ENCODE measurements at regions not wholly inside any gene's neighbourhood (a gene's known extent, or its start where the extent isn't known, plus 50 kb on each side); places are given as distances from the start of the nearest gene placed in this dataset.
"Not testable (repeated sequence)": the region's sequence is repeated elsewhere in the genome, so short reads cannot be mapped to it uniquely, and the experiment has no call there.

DNA sequence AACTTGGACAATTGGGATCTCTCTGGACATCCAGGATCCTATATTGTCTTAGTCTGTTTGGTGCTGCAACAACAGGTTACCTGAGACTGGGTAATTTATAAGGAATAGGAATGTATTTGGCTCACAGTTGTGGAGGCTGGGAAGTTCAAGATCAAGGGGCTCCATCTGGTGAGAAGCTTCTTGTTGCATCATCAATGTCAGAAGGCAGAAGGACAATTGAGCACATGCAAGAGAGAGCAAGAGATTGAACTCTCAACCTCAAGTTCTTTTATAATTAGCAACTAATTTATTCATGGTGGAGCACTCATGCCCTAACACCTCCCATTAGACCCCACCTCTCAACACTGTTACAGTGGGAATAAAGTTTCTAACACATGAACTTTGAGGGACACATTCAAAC is 124.7 kb upstream of the ETV3 start:
- Histone ChIP-seq H3K9me3 (peaks cover 4% of the 10 kb centered on the region), H3K4me3 (no peak overlapping the region), H3K36me3 (no peaks in the 10 kb centered on the region), H3K27me3 (peaks cover 4% of the 10 kb centered on the region), H3K27ac (no peak overlapping the region), H3K4me1 (no peaks in the 10 kb centered on the region)
- no peak for DNase-seq (ENCODE audit: low spot score in 2 of 2)
- TF ChIP-seq POLR2AphosphoS5 (IDR thresholded peaks at IDR 0.05) (no peak), POLR2A (IDR thresholded peaks at IDR 0.05) (no peak), EP300 (IDR thresholded peaks at IDR 0.05) (no peak)
- TF ChIP-seq, protein P1, sequence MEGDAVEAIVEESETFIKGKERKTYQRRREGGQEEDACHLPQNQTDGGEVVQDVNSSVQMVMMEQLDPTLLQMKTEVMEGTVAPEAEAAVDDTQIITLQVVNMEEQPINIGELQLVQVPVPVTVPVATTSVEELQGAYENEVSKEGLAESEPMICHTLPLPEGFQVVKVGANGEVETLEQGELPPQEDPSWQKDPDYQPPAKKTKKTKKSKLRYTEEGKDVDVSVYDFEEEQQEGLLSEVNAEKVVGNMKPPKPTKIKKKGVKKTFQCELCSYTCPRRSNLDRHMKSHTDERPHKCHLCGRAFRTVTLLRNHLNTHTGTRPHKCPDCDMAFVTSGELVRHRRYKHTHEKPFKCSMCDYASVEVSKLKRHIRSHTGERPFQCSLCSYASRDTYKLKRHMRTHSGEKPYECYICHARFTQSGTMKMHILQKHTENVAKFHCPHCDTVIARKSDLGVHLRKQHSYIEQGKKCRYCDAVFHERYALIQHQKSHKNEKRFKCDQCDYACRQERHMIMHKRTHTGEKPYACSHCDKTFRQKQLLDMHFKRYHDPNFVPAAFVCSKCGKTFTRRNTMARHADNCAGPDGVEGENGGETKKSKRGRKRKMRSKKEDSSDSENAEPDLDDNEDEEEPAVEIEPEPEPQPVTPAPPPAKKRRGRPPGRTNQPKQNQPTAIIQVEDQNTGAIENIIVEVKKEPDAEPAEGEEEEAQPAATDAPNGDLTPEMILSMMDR (IDR thresholded peaks at IDR 0.05): no peak

DNA sequence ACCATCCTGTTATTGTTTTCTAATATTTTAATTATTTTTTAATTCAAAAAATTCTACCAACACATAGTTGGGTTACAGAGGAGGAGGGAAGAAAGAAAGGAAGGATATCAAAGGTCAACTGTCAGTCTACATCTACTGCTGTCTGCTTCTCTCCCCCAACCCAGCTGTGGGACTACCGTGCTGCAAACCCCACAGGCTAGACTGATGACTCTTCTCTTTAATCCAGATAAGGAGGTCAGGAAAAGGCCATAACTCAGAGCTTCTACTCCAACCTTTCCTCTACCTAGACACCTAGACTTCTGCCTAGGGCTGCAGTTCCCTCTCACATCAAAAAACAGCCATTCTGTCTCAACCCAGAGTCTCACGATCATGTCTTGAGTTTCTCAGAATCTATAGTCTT is 124.2 kb upstream of the ETV3 start:
- Histone ChIP-seq H3K9me3 (peaks cover 4% of the 10 kb centered on the region), H3K27ac (no peak overlapping the region), H3K4me1 (no peaks in the 10 kb centered on the region), H3K4me3 (no peak overlapping the region), H3K27me3 (peaks cover 4% of the 10 kb centered on the region), H3K36me3 (no peaks in the 10 kb centered on the region)
- DNase-seq (ENCODE audit: low spot score in 2 of 2): no peak
- 33% methylated on average over 2 of the region's 2 CpGs for WGBS
- TF ChIP-seq, protein P1 (IDR thresholded peaks at IDR 0.05): no peak
- TF ChIP-seq POLR2AphosphoS5 (IDR thresholded peaks at IDR 0.05) (no peak), POLR2A (IDR thresholded peaks at IDR 0.05) (no peak), EP300 (IDR thresholded peaks at IDR 0.05) (no peak)

DNA sequence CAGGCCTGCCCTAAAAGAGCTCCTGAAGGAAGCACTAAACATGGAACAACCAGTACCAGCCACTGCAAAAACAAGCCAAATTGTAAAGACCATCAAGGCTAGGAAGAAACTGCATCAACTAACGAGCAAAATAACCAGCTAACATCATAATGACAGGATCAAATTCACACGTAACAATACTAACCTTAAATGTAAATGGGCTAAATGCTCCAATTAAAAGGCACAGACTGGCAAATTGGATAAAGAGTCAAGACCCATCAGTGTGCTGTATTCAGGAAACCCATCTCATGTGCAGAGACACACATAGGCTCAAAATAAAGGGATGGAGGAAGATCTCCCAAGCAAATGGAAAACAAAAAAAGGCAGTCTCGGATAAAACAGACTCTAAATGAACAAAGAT is 117.7 kb upstream of the ETV3 start:
- not testable (repeated sequence) for DNase-seq (ENCODE audit: low spot score in 2 of 2); H3K9me3 ChIP-seq; H3K27ac ChIP-seq; H3K4me3 ChIP-seq; H3K27me3 ChIP-seq; H3K36me3 ChIP-seq; H3K4me1 ChIP-seq
- WGBS: 76% methylated on average over 3 of the region's 3 CpGs

DNA sequence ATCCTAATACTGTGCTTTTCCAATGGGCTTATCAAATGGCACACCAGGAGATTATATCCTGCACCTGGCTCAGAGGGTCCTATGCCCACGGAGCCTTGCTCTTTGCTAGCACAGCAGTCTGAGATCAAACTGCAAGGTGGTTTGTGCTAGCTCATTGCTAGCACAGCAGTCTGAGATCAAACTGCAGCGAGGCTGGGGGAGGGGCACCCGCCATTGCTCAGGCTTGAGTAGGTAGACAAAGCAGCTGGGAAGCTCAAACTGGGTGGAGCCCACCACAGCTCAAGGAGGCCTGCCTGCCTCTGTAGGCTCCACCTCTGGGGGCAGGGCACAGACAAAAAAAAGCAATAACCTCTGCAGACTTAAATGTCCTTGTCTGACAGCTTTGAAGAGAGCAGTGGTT is 116.0 kb upstream of the ETV3 start:
- not testable (repeated sequence) for H3K27me3 ChIP-seq; DNase-seq (ENCODE audit: low spot score in 2 of 2); H3K9me3 ChIP-seq; H3K27ac ChIP-seq; H3K4me3 ChIP-seq; H3K36me3 ChIP-seq; H3K4me1 ChIP-seq
- WGBS: 100% methylated on average over 2 of the region's 3 CpGs

DNA sequence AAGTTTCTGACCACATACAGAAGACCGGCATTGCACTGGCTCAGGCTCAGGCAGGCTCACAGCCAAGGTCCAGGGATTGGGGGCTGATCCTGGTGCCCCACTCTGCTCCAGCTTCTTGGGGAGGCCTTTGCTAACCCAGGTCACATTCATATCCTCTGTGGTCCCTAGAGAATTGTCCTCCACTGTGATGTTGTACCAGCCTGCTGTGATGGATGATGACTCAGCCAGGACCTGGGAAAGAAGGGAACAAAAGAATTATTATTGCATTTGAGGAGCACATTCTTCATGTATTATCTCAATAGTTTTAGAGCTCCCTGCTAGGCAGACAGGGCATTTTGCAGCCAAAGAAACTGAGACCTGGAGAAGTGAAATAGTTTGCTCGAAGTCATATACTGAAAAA is 114.3 kb upstream of the ETV3 start:
- 81% methylated on average over 1 of the region's 2 CpGs for WGBS
- H3K36me3 ChIP-seq: no peaks in the 10 kb centered on the region

DNA sequence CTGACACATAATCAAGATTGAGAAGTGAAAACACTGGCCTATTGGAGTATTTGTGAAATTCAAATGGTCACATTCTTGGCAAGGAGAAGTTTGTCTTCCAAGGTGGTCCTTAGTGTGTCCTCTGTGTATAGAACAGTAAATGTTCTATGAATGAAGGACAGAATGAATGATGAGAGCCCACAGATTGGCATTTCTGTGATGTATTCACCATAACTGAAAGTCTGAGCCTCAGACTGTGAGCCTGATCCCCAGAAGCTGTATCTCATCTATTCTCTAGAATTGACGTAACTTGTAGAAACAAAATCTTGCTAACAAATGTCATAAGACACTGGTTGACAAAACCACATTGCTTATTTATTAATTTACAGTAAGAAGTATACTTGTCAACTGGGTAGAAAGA is 111.5 kb upstream of the ETV3 start:
- no peak overlapping the region for H3K27ac ChIP-seq
- peaks cover 10% of the 10 kb centered on the region for H3K27me3 ChIP-seq
- WGBS: 81% methylated on average over 1 of the region's 1 CpG
- H3K9me3 ChIP-seq: no peaks in the 10 kb centered on the region
- no peaks in the 10 kb centered on the region for H3K4me1 ChIP-seq
- DNase-seq (ENCODE audit: low spot score in 2 of 2): no peak
- H3K4me3 ChIP-seq: no peak overlapping the region
- no peak for TF ChIP-seq POLR2AphosphoS5 (IDR thresholded peaks at IDR 0.05)
- no peak for TF ChIP-seq POLR2A (IDR thresholded peaks at IDR 0.05)
- H3K36me3 ChIP-seq: no peaks in the 10 kb centered on the region

More for the DNA sequence above, 114.3 kb upstream of the ETV3 start:
- no peak for TF ChIP-seq POLR2A (IDR thresholded peaks at IDR 0.05)
- TF ChIP-seq, protein P1 (IDR thresholded peaks at IDR 0.05): no peak
- no peak for TF ChIP-seq EP300 (IDR thresholded peaks at IDR 0.05)
- TF ChIP-seq POLR2AphosphoS5 (IDR thresholded peaks at IDR 0.05): no peak
- H3K9me3 ChIP-seq: no peaks in the 10 kb centered on the region
- no peaks in the 10 kb centered on the region for H3K4me1 ChIP-seq
- no peak overlapping the region for H3K4me3 ChIP-seq
- no peak for DNase-seq (ENCODE audit: low spot score in 2 of 2)
- H3K27me3 ChIP-seq: peaks cover 10% of the 10 kb centered on the region
- H3K27ac ChIP-seq: no peak overlapping the region

DNA sequence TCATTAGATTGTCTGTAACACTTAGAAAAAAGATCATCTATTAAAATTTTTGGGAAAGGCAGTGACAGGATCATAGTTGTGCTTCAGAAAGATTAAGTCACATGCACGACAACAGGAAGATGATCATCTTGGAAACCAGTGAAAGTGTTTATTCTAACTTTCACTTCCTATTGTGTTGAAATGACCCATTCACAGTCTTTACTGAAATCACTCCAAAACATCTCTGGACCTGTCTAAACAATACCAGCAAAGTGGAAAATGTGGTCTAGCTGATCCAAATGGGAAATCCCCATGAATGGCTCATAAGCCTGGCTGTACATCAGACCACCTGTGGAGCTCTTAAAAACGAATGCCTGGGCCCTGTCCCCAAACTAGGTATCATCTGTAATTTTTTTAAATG is 111.1 kb upstream of the ETV3 start:
- WGBS: 33% methylated on average over 2 of the region's 2 CpGs
- no peak overlapping the region for H3K4me3 ChIP-seq
- H3K27ac ChIP-seq: no peak overlapping the region
- H3K27me3 ChIP-seq: peaks cover 10% of the 10 kb centered on the region
- no peak for DNase-seq (ENCODE audit: low spot score in 2 of 2)
- H3K9me3 ChIP-seq: no peaks in the 10 kb centered on the region
- TF ChIP-seq, protein P1 (IDR thresholded peaks at IDR 0.05): no peak
- TF ChIP-seq POLR2AphosphoS5 (IDR thresholded peaks at IDR 0.05): no peak
- TF ChIP-seq EP300 (IDR thresholded peaks at IDR 0.05): no peak
- no peak for TF ChIP-seq POLR2A (IDR thresholded peaks at IDR 0.05)
- H3K36me3 ChIP-seq: no peaks in the 10 kb centered on the region
- H3K4me1 ChIP-seq: no peaks in the 10 kb centered on the region

DNA sequence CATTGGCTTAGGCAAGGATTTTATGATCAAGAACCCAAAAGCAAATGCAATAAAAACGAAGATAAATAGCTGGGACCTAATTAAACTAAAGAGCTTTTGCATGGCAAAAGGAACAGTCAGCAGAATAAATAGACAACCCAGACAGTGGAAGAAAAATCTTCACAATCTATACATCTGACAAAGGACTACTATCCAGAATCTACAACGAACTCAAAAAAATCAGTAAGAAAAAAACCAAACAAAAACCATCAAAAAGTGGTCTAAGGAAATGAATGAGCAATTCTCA is 109.5 kb upstream of the ETV3 start:
- H3K27me3 ChIP-seq; H3K4me1 ChIP-seq; H3K9me3 ChIP-seq; DNase-seq (ENCODE audit: low spot score in 2 of 2); H3K27ac ChIP-seq; H3K4me3 ChIP-seq; H3K36me3 ChIP-seq: not testable (repeated sequence)
- 65% methylated on average over 2 of the region's 2 CpGs for WGBS
